Erythroblast (primary cell): ENCODE measurements at regions not wholly inside any gene's neighbourhood (a gene's known extent, or its start where the extent isn't known, plus 50 kb on each side); places are given as distances from the start of the nearest gene placed in this dataset.

Experiments
- DNase-seq, 2 experiments: peaks; one replicate each; lab custom pipeline; 2025; lab: John Stamatoyannopoulos, UW
- GATA1 ChIP-seq: IDR thresholded peaks from 2 replicates; pipeline ENCODE4 v1.6.1; 2011; ENCODE audit warnings: low read depth, mild to moderate bottlenecking, control low read depth, low read length, moderate library complexity
- POLR2A ChIP-seq: IDR thresholded peaks from 2 replicates; pipeline ENCODE4 v1.6.1; 2011; ENCODE audit warnings: mild to moderate bottlenecking, low read length

- no peak for TF ChIP-seq POLR2A
- TF ChIP-seq GATA1: no peak
- no peak for DNase-seq
Measured at GRCh38 chr7:33762151-33762910, 143.0 kb upstream of the BMPER start.

- DNase-seq: no peak
- TF ChIP-seq POLR2A: no peak
- TF ChIP-seq GATA1: no peak
Measured at GRCh38 chr7:33762911-33763306, 142.4 kb upstream of the BMPER start.

GRCh38 chr7:33764752-33765451, 140.4 kb upstream of the BMPER start:
- TF ChIP-seq GATA1: no peak
- TF ChIP-seq POLR2A: no peak
- no peak for DNase-seq

GRCh38 chr7:33766405-33766804, 138.9 kb upstream of the BMPER start:
- DNase-seq: no peak
- no peak for TF ChIP-seq GATA1
- TF ChIP-seq POLR2A: no peak

- DNase-seq: no peak
- no peak for TF ChIP-seq POLR2A
- TF ChIP-seq GATA1: no peak
Measured at GRCh38 chr7:33769930-33770329, 135.4 kb upstream of the BMPER start.

GRCh38 chr7:33770576-33770975, 134.8 kb upstream of the BMPER start:
- no peak for DNase-seq
- TF ChIP-seq GATA1 (no peak), POLR2A (no peak)

- DNase-seq: no peak
- no peak for TF ChIP-seq POLR2A
- TF ChIP-seq GATA1: no peak
Measured at GRCh38 chr7:33771422-33771821, 133.9 kb upstream of the BMPER start.

- TF ChIP-seq GATA1 (no peak), POLR2A (no peak)
Measured at GRCh38 chr7:33773053-33773452, 132.3 kb upstream of the BMPER start.

GRCh38 chr7:33774762-33775523, 130.4 kb upstream of the BMPER start:
- TF ChIP-seq GATA1 (no peak), POLR2A (no peak)
- no peak for DNase-seq

More at GRCh38 chr7:33773053-33773452, 132.3 kb upstream of the BMPER start:
- no peak for DNase-seq

- no peak for DNase-seq
- TF ChIP-seq GATA1: no peak
- TF ChIP-seq POLR2A: no peak
Measured at GRCh38 chr7:33775790-33776189, 129.5 kb upstream of the BMPER start.

- TF ChIP-seq POLR2A (no peak), GATA1 (no peak)
- no peak for DNase-seq
Measured at GRCh38 chr7:33776788-33777187, 128.6 kb upstream of the BMPER start.

- TF ChIP-seq POLR2A (no peak), GATA1 (no peak)
- DNase-seq: no peak
Measured at GRCh38 chr7:33778195-33778594, 127.1 kb upstream of the BMPER start.

GRCh38 chr7:33779216-33779615, 126.1 kb upstream of the BMPER start:
- DNase-seq: no peak
- no peak for TF ChIP-seq POLR2A
- no peak for TF ChIP-seq GATA1

- no peak for DNase-seq
Measured at GRCh38 chr7:33781167-33781566, 124.2 kb upstream of the BMPER start.

More at GRCh38 chr7:33781167-33781566, 124.2 kb upstream of the BMPER start:
- no peak for TF ChIP-seq POLR2A
- no peak for TF ChIP-seq GATA1
